ENCODE measurements at regions not wholly inside any gene's neighbourhood (a gene's known extent, or its start where the extent isn't known, plus 50 kb on each side); places are given as distances from the start of the nearest gene placed in this dataset.
"Not testable (repeated sequence)": the region's sequence is repeated elsewhere in the genome, so short reads cannot be mapped to it uniquely, and the experiment has no call there.

DNA sequence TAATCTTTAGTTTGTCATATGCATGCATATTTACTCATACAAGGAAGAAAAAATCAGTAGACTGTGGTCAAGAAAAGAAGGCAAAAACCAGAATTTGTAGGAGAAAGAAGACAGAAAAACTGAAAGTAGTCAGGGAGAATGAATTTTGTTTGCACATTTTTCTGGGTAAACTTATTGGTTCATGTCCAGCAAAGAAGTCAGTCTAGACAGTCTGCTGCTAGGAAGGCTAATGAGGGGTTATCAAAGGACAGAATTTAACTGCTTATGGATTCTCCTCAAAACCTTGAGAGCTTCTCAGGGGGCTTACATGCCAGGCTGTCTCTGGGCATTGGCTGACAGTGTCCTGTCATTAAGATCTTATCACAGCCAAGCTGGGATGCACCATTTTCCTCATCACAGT, 293.9 kb downstream of the RPAP3 start:
- no peak for DNase-seq (ENCODE audit: low read depth)

DNA sequence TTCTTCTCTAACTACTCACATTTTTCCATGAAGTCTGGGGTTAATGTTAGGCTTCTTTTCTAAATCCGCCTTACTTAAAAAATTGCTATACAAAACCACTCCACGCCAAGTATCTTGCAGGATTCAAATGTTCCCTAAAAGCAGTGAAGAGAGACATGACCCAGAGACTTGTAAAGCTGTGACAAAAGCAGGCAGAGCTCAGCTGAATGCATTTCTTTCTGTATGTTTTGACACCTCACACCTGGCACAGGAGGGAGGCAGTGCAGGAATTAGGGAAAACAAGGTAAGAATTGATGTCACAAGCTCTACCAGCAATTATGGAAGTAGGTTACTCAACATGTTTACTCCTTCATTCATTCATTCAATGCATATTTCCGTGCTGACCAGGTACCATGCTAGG, 295.0 kb downstream of the RPAP3 start:
- no peak for DNase-seq (ENCODE audit: low read depth)

GRCh38 chr12:47410383-47410782, 295.4 kb downstream of the RPAP3 start:
- DNase-seq (ENCODE audit: low read depth) = no peak

DNA sequence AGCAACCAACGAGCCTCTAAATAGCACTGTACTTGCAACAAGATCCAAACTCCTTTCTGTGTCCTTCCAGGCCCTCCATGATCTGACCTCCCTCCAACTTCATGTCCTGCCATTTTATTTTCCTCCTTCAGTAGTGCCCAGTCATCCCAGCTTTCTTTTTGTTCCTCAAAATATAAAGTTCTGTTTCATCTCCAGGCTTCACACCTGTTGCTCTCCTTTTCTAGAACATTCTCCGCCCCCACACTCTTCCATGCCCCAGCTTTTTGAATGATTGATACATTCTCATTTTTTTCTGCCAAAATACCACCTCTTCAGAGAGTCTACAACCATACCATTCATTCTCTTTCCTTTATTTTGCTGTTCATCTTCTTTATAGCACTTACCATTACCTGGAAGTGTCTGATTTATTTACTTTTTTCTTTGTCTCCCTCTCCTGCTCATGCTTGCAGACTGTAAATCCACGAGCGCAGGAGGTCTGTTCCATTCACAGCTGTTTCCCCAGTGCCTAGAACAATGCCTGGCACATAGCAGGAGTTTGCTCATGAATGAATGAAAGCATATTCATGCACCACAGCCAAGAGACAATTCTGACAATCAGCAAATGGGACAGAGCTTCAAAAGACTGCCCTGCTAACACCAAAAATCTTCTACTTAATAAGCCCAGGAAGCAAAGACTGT, 296.4 kb downstream of the RPAP3 start:
- no peak for DNase-seq (ENCODE audit: low read depth)

DNA sequence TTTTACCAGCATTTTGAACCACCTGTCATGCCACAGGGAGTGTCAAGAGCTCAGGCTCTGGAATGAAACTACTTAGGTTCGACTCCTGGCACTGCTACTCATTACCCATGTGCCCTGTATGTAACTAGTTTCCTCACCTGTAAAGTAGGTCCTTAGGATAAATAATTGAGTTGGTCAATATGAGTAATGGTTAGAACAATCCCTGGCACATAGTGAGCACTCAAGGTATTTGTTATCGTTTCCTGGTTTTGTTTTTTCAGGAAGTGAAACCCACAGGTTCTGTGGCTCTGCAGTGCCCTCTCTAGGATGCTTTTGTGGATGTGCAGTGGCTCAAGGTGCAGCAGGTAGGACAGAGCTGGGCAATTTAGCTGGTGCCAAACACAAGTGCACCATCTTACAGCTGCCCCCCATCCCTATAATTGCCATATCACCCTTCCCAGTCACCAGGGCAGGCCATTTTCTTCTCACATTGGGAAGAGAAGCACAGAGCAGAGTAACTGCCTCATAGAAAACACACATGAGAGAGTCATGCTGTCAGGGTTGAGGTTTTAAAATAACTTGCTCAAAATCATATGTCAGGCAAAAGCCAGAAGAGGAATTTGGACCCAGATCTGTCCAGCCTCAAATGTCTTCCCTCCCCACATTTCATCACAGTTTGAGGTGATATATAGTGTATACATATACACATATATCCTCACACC, 297.5 kb downstream of the RPAP3 start:
- DNase-seq (ENCODE audit: low read depth) = peak; percentile 52

DNA sequence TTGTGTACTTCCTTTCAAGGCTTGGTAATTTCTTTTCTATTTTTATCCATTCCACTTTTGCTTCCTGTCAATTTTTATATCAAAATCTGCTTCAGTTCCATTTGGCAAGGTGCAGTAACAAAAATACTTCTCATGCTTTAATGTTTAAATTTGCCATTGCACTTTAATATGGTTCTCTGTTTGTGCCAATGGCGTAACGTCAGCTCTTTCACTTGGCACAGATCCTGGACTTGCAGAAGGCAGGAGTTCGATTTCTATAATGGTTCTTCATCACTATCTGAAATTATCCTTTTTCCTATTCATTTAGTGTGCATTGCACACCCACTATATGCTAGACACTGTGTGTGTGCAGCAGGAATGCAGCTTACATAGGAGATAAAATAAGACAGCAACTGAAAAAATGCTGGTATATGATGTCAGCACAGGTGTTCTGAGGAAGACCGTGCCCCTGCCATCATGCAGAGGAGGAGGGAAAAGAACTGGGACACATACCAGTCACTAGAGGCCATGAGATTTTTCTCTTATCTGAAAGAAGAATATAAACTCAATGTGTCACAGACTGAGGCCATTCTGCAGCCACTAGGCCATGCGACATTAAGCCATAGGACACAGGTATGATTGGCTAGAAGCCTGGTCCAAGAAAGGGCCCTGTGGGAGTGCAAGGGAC, 298.2 kb downstream of the RPAP3 start:
- no peak for DNase-seq (ENCODE audit: low read depth)

DNA sequence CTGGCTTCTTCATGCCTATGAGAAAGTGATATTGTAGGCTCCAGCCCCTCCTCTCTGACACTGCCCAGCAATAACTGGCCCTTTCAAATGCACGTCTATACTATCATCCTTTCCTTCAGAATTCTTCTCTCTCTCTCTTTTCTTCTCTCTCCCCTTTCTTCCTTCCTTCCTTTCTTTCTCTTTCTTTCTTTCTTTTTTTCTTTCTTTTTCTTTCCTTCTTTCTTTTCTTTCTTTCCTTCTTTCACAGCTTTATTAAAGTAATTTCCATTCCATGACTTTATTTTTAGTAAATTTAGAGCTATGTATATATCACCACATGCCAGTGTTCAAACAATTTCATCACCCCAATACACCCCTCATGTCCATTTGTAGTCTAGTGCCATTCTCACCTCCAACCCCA, 302.1 kb downstream of the RPAP3 start:
- no peak for DNase-seq (ENCODE audit: low read depth)

DNA sequence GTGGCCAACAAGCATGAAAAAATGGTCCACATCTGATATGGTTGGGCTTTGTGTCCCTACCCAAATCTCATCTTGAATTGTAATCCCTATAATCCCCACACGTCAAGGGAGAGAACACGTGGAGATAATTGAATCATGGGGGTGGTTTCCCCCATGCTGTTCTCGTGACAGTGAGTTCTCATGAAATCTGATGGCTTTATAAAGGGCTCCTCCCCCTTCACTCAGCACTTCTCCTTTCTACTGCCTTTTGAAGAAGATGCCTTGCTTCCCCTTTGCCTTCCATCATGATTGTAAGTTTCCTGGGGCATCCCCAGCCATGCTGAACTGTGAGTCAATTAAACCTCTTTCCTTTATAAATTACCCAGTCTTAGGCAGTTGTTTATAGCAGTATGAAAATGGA, 304.6 kb downstream of the RPAP3 start:
- DNase-seq (ENCODE audit: low read depth) = not testable (repeated sequence)

- DNase-seq (ENCODE audit: low read depth) = no peak
Measured at GRCh38 chr12:47400266-47400665, 305.6 kb downstream of the RPAP3 start.

- peak; percentile 70 for DNase-seq (ENCODE audit: low read depth)
Measured at GRCh38 chr12:47397664-47398281, 308.1 kb downstream of the RPAP3 start.

- DNase-seq (ENCODE audit: low read depth) = no peak
Measured at GRCh38 chr12:47396902-47397663, 308.7 kb downstream of the RPAP3 start.

DNA sequence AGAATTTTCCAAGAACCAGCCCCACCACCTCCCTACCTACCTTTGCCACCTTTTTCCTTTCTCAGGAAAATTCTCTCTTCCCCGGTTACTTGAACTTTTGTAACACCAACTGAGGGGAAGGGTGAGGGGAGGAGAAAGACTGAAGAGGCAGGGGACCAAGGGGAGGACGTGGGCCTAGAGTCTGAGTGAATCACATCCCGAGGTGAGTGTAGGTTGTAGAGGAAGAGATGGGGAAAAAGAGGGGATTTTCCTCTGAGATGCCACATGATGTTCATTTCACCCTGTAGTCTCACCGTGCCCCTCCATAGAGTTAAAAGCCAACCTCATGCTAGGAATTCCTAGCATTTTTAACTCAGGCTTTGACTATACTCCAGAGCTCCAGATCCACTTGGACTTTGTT, 311.8 kb downstream of the RPAP3 start:
- no peak for DNase-seq (ENCODE audit: low read depth)

GRCh38 chr12:47393403-47393790, 312.4 kb downstream of the RPAP3 start:
- no peak for DNase-seq (ENCODE audit: low read depth)

DNA sequence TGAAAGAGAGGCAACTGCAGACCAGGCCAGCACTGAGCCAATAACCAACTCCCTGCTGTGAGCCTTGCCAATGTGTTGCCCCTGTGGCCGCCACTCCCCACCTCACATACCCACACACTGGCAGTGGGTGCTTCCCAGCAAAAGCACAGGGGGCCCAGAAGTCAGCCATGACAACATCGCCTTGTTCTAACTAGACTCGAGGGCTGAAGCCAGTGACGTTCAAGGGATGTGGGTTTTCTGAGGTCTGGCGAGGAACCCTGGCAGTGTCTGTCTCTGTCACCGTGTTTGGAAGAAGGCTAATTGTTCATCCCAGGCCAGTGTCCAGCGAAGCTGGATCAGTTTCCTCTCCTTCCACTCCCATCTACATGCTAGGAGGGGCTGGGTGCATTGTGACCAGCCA, 311.8 kb upstream of the AMIGO2 start:
- no peak for DNase-seq (ENCODE audit: low read depth)

DNA sequence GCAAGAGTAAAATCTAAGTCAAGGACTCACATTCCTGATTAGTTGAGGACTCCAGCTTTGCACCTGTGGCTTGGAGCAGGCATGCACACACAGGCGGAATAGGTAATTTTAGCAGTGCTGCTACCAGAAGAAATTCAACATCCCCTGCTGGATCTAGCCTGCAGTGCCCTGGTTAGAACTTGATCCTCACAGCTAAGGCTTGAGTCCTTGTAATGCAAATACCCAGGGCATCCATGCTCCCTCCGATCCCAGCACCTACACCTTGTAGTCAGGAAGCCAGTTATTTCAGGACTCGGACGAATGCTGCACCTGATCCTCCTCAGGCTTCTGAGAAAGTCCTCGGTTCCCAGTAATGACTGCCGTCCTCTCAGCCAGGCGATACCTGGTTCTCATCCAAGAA, 309.0 kb upstream of the AMIGO2 start:
- no peak for DNase-seq (ENCODE audit: low read depth)

DNA sequence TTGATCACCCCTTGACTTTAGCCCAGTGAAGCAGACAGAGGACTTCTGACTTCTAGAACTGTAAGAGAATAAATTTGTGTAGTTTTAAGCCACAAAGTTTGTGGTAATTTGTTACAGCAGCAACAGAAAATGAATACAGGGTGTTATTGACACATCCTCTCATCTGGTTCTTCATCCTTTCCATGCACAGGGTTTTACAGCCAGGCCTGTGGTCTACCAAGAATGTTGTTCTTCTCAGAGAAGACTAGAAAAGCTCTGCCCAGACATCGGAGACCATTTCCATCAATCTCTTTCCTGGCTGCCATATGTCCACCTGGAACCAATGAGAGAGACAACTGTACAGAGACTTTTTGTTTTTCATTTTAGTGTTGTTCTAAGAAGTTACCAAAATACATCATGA, 308.2 kb upstream of the AMIGO2 start:
- DNase-seq (ENCODE audit: low read depth) = no peak

GRCh38 chr12:47385653-47386052, 305.9 kb upstream of the AMIGO2 start:
- no peak for DNase-seq (ENCODE audit: low read depth)

DNA sequence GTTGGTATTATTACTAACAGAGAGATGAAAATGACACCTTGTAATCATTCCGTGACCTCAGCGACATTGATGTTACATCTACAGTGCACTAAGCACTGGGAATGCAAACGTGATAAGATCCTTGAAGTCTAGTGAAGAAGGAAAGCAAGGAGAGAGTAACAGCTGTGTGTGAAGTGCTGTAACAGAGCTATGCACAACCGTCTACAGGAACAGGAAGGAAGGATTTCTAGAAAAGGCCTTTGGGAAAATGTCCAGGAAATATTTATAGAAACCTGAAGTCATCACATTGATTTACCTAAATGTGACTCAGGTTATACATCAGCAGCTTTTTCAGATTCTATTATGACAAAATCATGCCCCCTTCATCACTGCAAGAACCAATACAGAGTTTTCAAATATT, 304.2 kb upstream of the AMIGO2 start:
- DNase-seq (ENCODE audit: low read depth) = peak; percentile 60

DNA sequence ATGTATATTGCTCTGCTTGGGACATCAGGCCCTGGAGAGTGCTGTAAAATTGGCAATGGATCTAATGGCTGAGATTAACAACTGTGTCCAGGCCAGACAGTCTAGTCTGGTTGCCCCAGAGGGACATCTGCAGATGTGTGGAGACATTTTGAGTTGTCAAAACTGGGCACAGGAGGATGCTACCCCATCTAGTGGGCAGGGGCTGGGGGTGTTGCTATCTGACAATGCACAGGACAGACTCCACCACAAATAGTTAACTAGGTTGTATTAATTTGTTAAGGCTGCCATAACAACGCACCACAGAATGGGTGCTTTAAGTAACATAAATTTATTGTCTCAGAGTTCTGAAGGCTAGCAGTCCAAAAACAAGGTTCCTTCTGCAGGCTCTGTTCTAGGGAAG, 302.5 kb upstream of the AMIGO2 start:
- no peak for DNase-seq (ENCODE audit: low read depth)

- DNase-seq (ENCODE audit: low read depth) = no peak
Measured at GRCh38 chr12:47378907-47379306, 299.1 kb upstream of the AMIGO2 start.

DNA sequence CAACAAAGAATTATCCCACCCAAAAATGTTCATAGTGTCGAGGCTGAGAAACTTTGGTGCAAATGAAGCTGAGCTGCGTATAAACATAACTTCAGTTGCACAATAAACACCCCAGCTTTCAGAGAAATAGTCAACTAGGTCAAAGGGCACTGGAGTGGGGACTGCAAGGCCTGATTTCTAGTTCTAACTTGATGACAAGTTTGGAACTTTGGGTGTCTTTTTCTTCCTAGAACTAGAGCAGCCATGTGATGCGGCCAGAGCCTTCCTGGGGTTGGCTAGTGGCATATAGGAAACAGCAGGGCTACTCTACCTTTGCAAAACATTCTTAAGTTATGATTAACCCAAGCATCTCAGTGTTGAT, 298.4 kb upstream of the AMIGO2 start:
- DNase-seq (ENCODE audit: low read depth) = no peak

All from HT1080 (cell line).